Esophagus squamous epithelium (tissue), 4 donors: ENCODE measurements at regions not wholly inside any gene's neighbourhood (a gene's known extent, or its start where the extent isn't known, plus 50 kb on each side); places are given as distances from the start of the nearest gene placed in this dataset.
"Not testable (repeated sequence)": the region's sequence is repeated elsewhere in the genome, so short reads cannot be mapped to it uniquely, and the experiment has no call there.

ENCODE experiments used
- POLR2A ChIP-seq, 4 donors: fragments of 450-650 bp; IDR thresholded peaks; one replicate each; pipeline ENCODE4 v1.6.1; 2017; ENCODE audit warnings: antibody characterized with exemption in 4 of 4, mild to moderate bottlenecking in 4 of 4, moderate library complexity in 3 of 4
- TF ChIP-seq, protein P1 (sequence below), 6 experiments: fragments of 450-650 bp in 4 of 6; fragments of 200-600 bp in 2 of 6; sonication (generic) in 2 of 6; IDR thresholded peaks; one replicate each; pipeline ENCODE4 v1.5.1; 2016 to 2019; ENCODE audit warnings: antibody characterized with exemption in 6 of 6, mild to moderate bottlenecking in 4 of 6, moderate library complexity in 4 of 6

DNA sequence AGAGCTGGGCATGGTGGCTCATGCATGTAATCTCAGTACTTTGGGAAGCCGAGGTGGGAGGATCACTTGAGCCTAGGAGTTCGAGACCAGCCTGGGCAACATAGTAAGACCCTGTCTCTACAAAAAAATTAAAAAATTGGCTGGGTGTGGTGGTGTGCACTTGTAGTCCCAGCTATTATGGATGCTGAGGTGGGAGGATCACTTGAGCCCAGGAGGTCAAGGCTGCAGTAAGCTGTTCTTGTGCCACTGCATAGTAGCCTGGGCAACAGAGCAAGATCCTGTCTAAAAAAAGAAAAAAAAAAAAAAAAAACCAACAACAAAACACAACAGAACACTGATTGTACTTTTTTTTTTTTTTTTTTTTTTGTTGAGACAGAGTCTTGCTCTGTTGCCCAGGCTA is 74.0 kb upstream of the PSMA6 start:
- not testable (repeated sequence) for TF ChIP-seq POLR2A (IDR thresholded peaks at IDR 0.05)
- TF ChIP-seq, protein P1, sequence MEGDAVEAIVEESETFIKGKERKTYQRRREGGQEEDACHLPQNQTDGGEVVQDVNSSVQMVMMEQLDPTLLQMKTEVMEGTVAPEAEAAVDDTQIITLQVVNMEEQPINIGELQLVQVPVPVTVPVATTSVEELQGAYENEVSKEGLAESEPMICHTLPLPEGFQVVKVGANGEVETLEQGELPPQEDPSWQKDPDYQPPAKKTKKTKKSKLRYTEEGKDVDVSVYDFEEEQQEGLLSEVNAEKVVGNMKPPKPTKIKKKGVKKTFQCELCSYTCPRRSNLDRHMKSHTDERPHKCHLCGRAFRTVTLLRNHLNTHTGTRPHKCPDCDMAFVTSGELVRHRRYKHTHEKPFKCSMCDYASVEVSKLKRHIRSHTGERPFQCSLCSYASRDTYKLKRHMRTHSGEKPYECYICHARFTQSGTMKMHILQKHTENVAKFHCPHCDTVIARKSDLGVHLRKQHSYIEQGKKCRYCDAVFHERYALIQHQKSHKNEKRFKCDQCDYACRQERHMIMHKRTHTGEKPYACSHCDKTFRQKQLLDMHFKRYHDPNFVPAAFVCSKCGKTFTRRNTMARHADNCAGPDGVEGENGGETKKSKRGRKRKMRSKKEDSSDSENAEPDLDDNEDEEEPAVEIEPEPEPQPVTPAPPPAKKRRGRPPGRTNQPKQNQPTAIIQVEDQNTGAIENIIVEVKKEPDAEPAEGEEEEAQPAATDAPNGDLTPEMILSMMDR (IDR thresholded peaks at IDR 0.05) = not testable (repeated sequence)
